Thyroid gland (tissue), 4 donors: ENCODE measurements at regions not wholly inside any gene's neighbourhood (a gene's known extent, or its start where the extent isn't known, plus 50 kb on each side); places are given as distances from the start of the nearest gene placed in this dataset.

Experiments used
- CTCF ChIP-seq, 6 experiments: fragments of 200-600 bp in 3 of 6; fragments of 450-650 bp in 3 of 6; sonication (generic) in 3 of 6; IDR thresholded peaks; one replicate each; pipeline ENCODE4 v1.5.1; 2016 to 2019; ENCODE audit warnings: antibody characterized with exemption in 6 of 6, mild to moderate bottlenecking in 2 of 6, inconsistent platforms in 1 of 6, moderate library complexity in 1 of 6
- POLR2A ChIP-seq, 2 donors: fragments of 450-650 bp; IDR thresholded peaks; one replicate each; pipeline ENCODE4 v1.6.1; 2017; ENCODE audit warnings: antibody characterized with exemption in 2 of 2, mild to moderate bottlenecking in 2 of 2, moderate library complexity in 1 of 2

GRCh38 chr4:3628868-3629175 lies 96.6 kb upstream of the LRPAP1 start:
- TF ChIP-seq CTCF (IDR thresholded peaks at IDR 0.05) (no peak), POLR2A (IDR thresholded peaks at IDR 0.05) (no peak)
